CD4-positive, alpha-beta memory T cell (primary cell): ENCODE measurements at regions not wholly inside any gene's neighbourhood (a gene's known extent, or its start where the extent isn't known, plus 50 kb on each side); places are given as distances from the start of the nearest gene placed in this dataset.

Experiments used
- CTCF ChIA-PET: fragments of 350-600 bp; sonication (Branson Sonifier 250); formaldehyde crosslinking; loops from one replicate; lab custom pipeline; 2021; ENCODE audit warnings: inconsistent platforms; ENCODE audit not compliant: partially characterized antibody; lab: Charles Lee
- POLR2A ChIA-PET: fragments of 350-600 bp; sonication (Branson Sonifier 250); formaldehyde crosslinking; loops from one replicate; lab custom pipeline; 2021; ENCODE audit not compliant: partially characterized antibody; lab: Charles Lee
- DNase-seq, 5 donors: peaks; one replicate each; pipeline versions ENCODE4 v3.0.0 to v3.0.0-alpha.2; 2020 to 2022; ENCODE audit warnings: mixed read lengths in 1 of 5
- H3K27ac ChIP-seq: one replicate; pipeline ENCODE4 v1.7.0; 2013; ENCODE audit warnings: low read depth, low read length
- H3K27me3 ChIP-seq: 2 replicates; pipeline ENCODE4 v1.7.0; 2013; ENCODE audit warnings: mild to moderate bottlenecking, low read length, moderate library complexity; ENCODE audit not compliant: insufficient read depth
- H3K36me3 ChIP-seq: 2 replicates; pipeline ENCODE4 v1.7.0; 2013; ENCODE audit warnings: mild to moderate bottlenecking, low read length, moderate library complexity; ENCODE audit not compliant: insufficient read depth
- H3K4me1 ChIP-seq: 2 replicates; pipeline ENCODE4 v1.7.0; 2013; ENCODE audit warnings: mild to moderate bottlenecking, low read length, moderate library complexity; ENCODE audit not compliant: insufficient read depth
- H3K4me3 ChIP-seq, 2 donors: one replicate each; pipeline ENCODE4 v1.7.0; 2013; ENCODE audit warnings: low read length in 2 of 2, mild to moderate bottlenecking in 1 of 2
- H3K9me3 ChIP-seq, 2 donors: one replicate each; pipeline ENCODE4 v1.7.0; 2013; ENCODE audit warnings: low read length in 2 of 2, control low read depth in 1 of 2; ENCODE audit not compliant: control insufficient read depth in 1 of 2
- H3K27ac Mint-ChIP-seq, 7 donors: one replicate each; pipeline ENCODE4 v1.8.0; 2020 to 2021; ENCODE audit warnings: mixed read lengths in 7 of 7, mild to moderate bottlenecking in 6 of 7, inconsistent platforms in 3 of 7, moderate library complexity in 3 of 7
- H3K27me3 Mint-ChIP-seq, 2 donors: one replicate each; pipeline ENCODE4 v1.8.0; 2020 to 2021; ENCODE audit warnings: mixed read lengths in 2 of 2
- H3K36me3 Mint-ChIP-seq, 2 donors: one replicate each; pipeline ENCODE4 v1.8.0; 2020 to 2021; ENCODE audit warnings: mixed read lengths in 2 of 2, inconsistent platforms in 1 of 2, mild to moderate bottlenecking in 1 of 2
- H3K4me1 Mint-ChIP-seq, 4 donors: one replicate each; pipeline ENCODE4 v1.8.0; 2020 to 2021; ENCODE audit warnings: mixed read lengths in 4 of 4, mild to moderate bottlenecking in 1 of 4
- H3K4me3 Mint-ChIP-seq, 8 donors: one replicate each; pipeline ENCODE4 v1.8.0; 2020 to 2021; ENCODE audit warnings: mixed read lengths in 8 of 8, mild to moderate bottlenecking in 7 of 8, moderate library complexity in 6 of 8, inconsistent platforms in 3 of 8
- H3K9me3 Mint-ChIP-seq, 8 donors: one replicate each; pipeline ENCODE4 v1.8.0; 2020 to 2021; ENCODE audit warnings: mixed read lengths in 8 of 8, mild to moderate bottlenecking in 5 of 8, inconsistent platforms in 3 of 8, moderate library complexity in 1 of 8
- intact Hi-C: fragments of 100-400 bp; cut with micrococcal nuclease; formaldehyde crosslinking; loops from one replicate; pipeline ENCODE4 v1.15.1; 2023

DNA sequence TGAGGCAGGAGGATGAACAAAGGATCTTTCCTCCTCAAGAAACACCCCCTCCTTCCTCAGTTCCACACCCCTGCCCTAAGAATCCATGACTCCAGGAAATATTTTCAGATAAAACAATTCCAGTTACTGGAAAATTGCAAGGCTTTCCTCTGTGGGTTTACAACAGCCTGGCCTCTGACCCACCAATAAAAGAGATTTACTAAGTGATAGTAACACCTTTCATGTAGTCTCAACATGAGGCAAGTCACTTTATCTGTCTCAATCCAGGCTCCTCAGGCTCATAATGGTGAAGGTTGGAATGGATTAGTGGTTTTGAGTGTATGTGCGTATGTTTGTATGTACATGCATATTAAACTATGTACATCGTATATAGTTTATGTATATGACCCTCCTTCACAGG is 71.4 kb upstream of the PPP2R5A start:
- DNase-seq = no peak
- Mint-ChIP-seq H3K27ac (no peak overlapping the region), H3K4me1 (peaks cover 0 to 5% (median 0%) of the 10 kb centered on the region in 4 donors), H3K9me3 (peaks cover 0 to 4% (median 0%) of the 10 kb centered on the region in 8 donors), H3K36me3 (peaks cover 0 to 4% of the 10 kb centered on the region in 2 donors), H3K27me3 (peaks cover 2 to 3% of the 10 kb centered on the region in 2 donors), H3K4me3 (no peak overlapping the region)
- peaks cover 4% of the 10 kb centered on the region for H3K4me1 ChIP-seq
- CTCF ChIA-PET = no interaction called here
- no peak overlapping the region for H3K27ac ChIP-seq
- POLR2A ChIA-PET = no interaction called here
- no peak overlapping the region for H3K4me3 ChIP-seq
- intact Hi-C loops = no loop called here
- H3K36me3 ChIP-seq = no peaks in the 10 kb centered on the region
- no peaks in the 10 kb centered on the region for H3K9me3 ChIP-seq
- no peaks in the 10 kb centered on the region for H3K27me3 ChIP-seq

DNA sequence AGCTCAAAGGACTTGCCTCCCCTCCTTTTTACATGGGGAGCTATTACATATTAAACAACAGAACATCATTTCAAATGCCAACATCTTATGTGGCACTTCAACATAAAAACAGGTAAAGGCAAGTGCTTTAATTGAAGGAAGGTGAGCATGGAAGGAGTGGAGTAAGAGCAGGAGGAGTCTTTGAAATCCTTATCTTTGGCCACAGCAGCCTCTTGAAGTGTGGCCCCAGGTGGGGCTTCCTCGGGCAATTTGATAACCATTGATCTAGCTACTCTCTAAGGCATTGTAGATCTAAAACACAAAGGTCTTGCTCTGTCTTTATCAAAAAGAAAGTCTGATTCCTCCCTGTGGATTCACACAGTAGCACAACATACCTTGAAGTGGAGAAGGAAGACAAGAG is 70.9 kb upstream of the PPP2R5A start:
- H3K27ac ChIP-seq = no peak overlapping the region
- Mint-ChIP-seq H3K36me3 (peaks cover 0 to 4% of the 10 kb centered on the region in 2 donors), H3K9me3 (peaks cover 0 to 4% (median 0%) of the 10 kb centered on the region in 8 donors), H3K27ac (no peak overlapping the region), H3K4me1 (peaks cover 0 to 5% (median 0%) of the 10 kb centered on the region in 4 donors), H3K4me3 (no peak overlapping the region), H3K27me3 (peaks cover 2 to 3% of the 10 kb centered on the region in 2 donors)
- DNase-seq = no peak
- intact Hi-C loops = no loop called here
- ChIA-PET CTCF (no interaction called here), POLR2A (no interaction called here)
- H3K27me3 ChIP-seq = no peaks in the 10 kb centered on the region
- H3K4me3 ChIP-seq = no peak overlapping the region
- H3K4me1 ChIP-seq = peaks cover 7% of the 10 kb centered on the region
- no peaks in the 10 kb centered on the region for H3K9me3 ChIP-seq
- no peaks in the 10 kb centered on the region for H3K36me3 ChIP-seq

DNA sequence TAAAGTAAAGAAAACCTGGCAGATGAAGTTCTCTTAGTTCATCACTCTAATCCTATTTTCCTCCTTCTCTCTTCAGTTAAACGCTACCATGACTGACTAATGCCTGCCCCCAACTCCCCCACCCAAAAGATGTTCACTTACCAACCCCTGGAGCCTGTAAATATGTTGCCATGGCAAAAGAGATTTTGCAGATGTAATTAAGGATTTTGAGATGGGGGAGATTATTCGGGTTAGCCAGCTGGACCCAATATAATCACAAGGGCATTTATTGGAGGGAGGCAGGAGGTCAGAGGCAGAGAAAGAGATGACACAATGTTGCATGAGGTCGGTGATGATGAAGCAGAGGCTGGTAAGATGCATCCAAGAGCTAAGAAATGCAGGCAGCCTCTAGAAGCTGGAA is 69.3 kb upstream of the PPP2R5A start:
- H3K9me3 ChIP-seq = no peaks in the 10 kb centered on the region
- peaks cover 0 to 4% of the 10 kb centered on the region in 2 donors for H3K36me3 Mint-ChIP-seq
- DNase-seq = no peak
- H3K27ac ChIP-seq = no peak overlapping the region
- H3K9me3 Mint-ChIP-seq = peaks cover 0 to 4% (median 0%) of the 10 kb centered on the region in 8 donors
- no peaks in the 10 kb centered on the region for H3K36me3 ChIP-seq
- ChIA-PET CTCF (no interaction called here), POLR2A (no interaction called here)
- no peak overlapping the region for H3K4me3 ChIP-seq
- no peak overlapping the region for H3K27ac Mint-ChIP-seq
- intact Hi-C loops = no loop called here
- H3K4me1 Mint-ChIP-seq = peaks cover 0 to 5% (median under 1%) of the 10 kb centered on the region in 4 donors
- H3K27me3 ChIP-seq = no peaks in the 10 kb centered on the region
- H3K4me3 Mint-ChIP-seq = no peak overlapping the region
- H3K27me3 Mint-ChIP-seq = peaks cover 0 to 3% of the 10 kb centered on the region in 2 donors
- peaks cover 7% of the 10 kb centered on the region for H3K4me1 ChIP-seq

DNA sequence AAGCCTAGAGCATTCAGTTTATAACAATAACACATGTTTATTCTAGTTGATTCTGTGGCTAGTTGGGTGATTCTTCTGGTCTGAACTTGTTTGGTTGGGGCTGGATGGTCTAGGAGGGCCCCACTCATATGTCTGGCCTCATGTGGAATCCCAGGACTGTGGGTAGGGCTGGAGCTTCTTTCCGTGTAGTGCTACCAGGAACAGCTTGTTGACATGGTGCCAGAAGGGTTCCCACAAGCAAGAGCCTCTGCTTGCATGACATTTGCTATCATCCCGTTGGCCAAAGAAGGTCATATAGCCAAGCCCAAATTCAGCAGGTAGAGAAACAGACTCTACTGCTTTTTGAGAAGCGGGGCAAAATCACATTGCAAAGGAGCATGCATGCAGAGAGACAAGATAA is 67.6 kb upstream of the PPP2R5A start:
- H3K4me1 ChIP-seq = peaks cover 7% of the 10 kb centered on the region
- Mint-ChIP-seq H3K4me3 (no peak overlapping the region), H3K27ac (no peak overlapping the region), H3K27me3 (peaks cover 0 to 3% of the 10 kb centered on the region in 2 donors), H3K9me3 (peaks cover 0 to 4% (median 0%) of the 10 kb centered on the region in 8 donors), H3K4me1 (peaks cover 0 to 8% (median 4%) of the 10 kb centered on the region in 4 donors), H3K36me3 (peaks cover 0 to 4% of the 10 kb centered on the region in 2 donors)
- intact Hi-C loops = no loop called here
- H3K27ac ChIP-seq = no peak overlapping the region
- DNase-seq = no peak
- no peaks in the 10 kb centered on the region for H3K27me3 ChIP-seq
- no peaks in the 10 kb centered on the region for H3K36me3 ChIP-seq
- no peaks in the 10 kb centered on the region for H3K9me3 ChIP-seq
- H3K4me3 ChIP-seq = no peak overlapping the region
- CTCF ChIA-PET = no interaction called here
- POLR2A ChIA-PET = no interaction called here

DNA sequence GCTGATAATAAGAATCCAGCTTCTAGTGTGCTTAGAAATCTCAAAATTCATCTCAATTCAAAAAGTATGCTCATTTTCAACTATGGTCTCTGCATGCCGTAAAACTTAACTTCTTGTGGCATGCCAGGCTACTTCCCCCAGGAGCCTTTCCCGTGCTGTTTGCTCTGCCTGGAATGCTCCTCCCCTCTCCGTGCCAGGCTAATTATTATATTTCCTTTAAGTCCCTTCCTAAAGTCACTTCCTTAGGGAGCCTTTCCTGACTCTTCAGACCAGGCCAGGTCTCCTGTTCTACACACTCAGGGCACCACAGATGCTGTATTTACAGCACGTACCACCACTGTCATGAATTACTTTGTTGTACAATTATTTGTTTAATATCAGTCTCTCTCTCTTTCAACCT is 67.1 kb upstream of the PPP2R5A start:
- DNase-seq = no peak
- Mint-ChIP-seq H3K27me3 (peaks cover 0 to 3% of the 10 kb centered on the region in 2 donors), H3K4me1 (peaks cover 0 to 8% (median 4%) of the 10 kb centered on the region in 4 donors), H3K36me3 (peaks cover 0 to 4% of the 10 kb centered on the region in 2 donors), H3K4me3 (no peak overlapping the region), H3K27ac (no peak overlapping the region), H3K9me3 (peaks cover 0 to 4% (median 0%) of the 10 kb centered on the region in 8 donors)
- intact Hi-C loops = no loop called here
- H3K4me3 ChIP-seq = no peak overlapping the region
- H3K27me3 ChIP-seq = no peaks in the 10 kb centered on the region
- no peak overlapping the region for H3K27ac ChIP-seq
- POLR2A ChIA-PET = no interaction called here
- CTCF ChIA-PET = no interaction called here
- H3K36me3 ChIP-seq = no peaks in the 10 kb centered on the region
- no peaks in the 10 kb centered on the region for H3K9me3 ChIP-seq
- peaks cover 7% of the 10 kb centered on the region for H3K4me1 ChIP-seq

DNA sequence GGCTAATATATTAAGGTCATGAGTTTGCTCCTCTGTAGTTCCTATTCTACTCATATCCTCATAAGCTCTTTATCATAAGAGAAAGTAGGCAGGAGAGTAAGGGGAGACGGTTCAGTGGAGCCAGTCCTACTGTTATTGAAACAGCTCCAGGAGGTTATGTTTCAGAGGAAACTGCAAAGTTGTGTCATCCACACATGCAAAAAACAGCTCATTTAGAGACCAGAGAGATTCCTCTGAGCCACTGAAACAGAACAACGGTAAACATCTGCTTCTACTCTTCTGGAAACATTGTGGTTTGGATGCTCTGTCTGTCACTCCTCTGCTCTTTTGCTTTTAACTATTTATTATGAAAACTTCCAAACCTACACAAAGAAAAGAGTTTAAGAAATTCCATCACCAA is 66.3 kb upstream of the PPP2R5A start:
- Mint-ChIP-seq H3K9me3 (peaks cover 0 to 4% (median 0%) of the 10 kb centered on the region in 8 donors), H3K4me3 (no peak overlapping the region), H3K27ac (no peak overlapping the region), H3K36me3 (peaks cover 0 to 4% of the 10 kb centered on the region in 2 donors), H3K4me1 (peaks cover under 1 to 10% (median 4%) of the 10 kb centered on the region in 4 donors), H3K27me3 (peaks cover 0 to 3% of the 10 kb centered on the region in 2 donors)
- Histone ChIP-seq H3K27me3 (no peaks in the 10 kb centered on the region), H3K4me3 (no peak overlapping the region), H3K27ac (no peak overlapping the region), H3K4me1 (peaks cover 7% of the 10 kb centered on the region), H3K9me3 (no peaks in the 10 kb centered on the region), H3K36me3 (no peaks in the 10 kb centered on the region)
- no peak for DNase-seq
- intact Hi-C loops = no loop called here
- CTCF ChIA-PET = no interaction called here
- POLR2A ChIA-PET = no interaction called here

DNA sequence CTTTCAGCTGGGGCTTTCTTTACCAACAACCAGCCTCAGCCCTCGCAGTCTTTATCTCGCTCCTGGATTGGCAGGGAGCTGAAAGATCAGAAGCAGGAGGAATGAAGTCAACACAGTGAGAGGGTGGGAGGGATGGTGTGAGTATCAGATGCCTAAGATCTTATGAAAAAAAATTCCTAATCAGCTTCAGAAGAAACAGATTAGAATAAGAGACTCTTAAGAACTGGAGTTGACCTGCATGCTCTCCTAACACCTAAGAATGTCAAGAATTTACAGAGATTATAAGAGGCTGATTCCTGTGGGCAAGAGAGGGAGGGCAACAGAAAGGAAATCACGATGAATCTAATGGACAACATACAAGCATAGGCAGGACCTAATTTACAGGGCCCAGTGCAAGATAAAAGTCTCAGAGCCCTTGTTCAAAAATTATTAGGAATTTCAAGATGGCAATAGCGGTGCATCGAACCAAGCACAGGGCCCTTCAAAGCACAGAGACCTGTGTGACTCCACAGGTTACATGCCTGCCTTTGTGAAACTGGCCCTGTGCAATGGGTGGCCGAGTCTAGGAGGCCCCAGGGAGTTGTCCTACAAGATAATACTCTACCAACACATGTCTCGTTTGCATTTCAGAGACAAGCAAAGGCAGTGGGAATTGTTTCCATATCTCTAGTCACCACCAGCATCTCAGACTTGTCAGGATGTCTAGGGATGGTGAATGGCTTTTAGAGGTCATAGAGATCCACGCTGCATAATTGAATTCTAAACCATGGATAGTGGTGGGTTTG is 65.3 kb upstream of the PPP2R5A start:
- Histone ChIP-seq H3K27me3 (no peaks in the 10 kb centered on the region), H3K27ac (no peak overlapping the region), H3K4me3 (no peak overlapping the region), H3K36me3 (no peaks in the 10 kb centered on the region), H3K4me1 (peaks cover 10% of the 10 kb centered on the region), H3K9me3 (no peaks in the 10 kb centered on the region)
- no peak overlapping the region for H3K27ac Mint-ChIP-seq
- H3K4me3 Mint-ChIP-seq = no peak overlapping the region
- intact Hi-C loops = no loop called here
- peaks cover 0 to 4% (median 0%) of the 10 kb centered on the region in 8 donors for H3K9me3 Mint-ChIP-seq
- no peak for DNase-seq
- H3K36me3 Mint-ChIP-seq = peaks cover 0 to 4% of the 10 kb centered on the region in 2 donors
- peaks cover 6 to 19% (median 11%) of the 10 kb centered on the region in 4 donors for H3K4me1 Mint-ChIP-seq
- peaks cover 0 to 3% of the 10 kb centered on the region in 2 donors for H3K27me3 Mint-ChIP-seq
- ChIA-PET POLR2A (no interaction called here), CTCF (no interaction called here)
